ENCODE measurements at regions not wholly inside any gene's neighbourhood (a gene's known extent, or its start where the extent isn't known, plus 50 kb on each side); places are given as distances from the start of the nearest gene placed in this dataset.
"Not testable (repeated sequence)": the region's sequence is repeated elsewhere in the genome, so short reads cannot be mapped to it uniquely, and the experiment has no call there.

DNA sequence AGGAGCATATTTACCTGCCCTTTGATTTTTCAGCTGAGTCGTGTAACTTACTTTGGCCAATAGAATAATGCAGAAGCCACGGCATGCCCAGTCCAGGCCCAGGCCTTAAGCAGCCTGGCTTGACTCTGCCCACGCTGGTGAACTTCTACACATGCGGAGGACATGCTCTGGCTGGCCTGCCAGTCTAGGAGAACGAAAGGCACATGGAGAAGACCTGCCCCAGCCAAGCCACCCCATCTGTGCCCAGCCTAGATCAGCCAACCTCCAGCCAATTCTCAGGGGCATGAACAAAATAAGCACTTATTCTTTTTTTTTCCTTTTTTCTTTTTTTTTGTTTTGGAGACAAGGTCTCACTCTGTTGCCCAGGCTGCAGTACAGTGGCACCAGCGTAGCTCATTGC, 112.7 kb upstream of the NANOS1 start:
- no peak for DNase-seq (ENCODE audit: low read depth)

DNA sequence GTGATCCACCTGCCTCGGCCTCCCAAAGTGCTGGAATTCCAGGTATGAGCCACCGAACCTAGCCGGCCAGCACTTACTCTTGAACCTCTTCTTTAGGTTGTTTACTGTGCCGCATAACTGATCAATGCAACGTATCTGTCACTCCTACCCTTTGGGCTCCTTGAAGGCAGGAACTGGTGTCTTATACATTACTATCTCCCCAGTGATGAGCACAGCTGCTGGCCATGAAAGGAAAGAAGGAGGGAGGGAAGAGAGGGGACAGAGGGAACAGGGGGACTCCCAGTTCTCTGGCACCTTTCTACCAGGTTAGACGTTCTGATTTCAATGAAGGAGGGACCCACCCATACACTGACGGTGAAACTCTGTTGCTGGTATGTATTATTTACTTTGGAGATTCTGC, 111.8 kb upstream of the NANOS1 start:
- no peak for DNase-seq (ENCODE audit: low read depth)

DNA sequence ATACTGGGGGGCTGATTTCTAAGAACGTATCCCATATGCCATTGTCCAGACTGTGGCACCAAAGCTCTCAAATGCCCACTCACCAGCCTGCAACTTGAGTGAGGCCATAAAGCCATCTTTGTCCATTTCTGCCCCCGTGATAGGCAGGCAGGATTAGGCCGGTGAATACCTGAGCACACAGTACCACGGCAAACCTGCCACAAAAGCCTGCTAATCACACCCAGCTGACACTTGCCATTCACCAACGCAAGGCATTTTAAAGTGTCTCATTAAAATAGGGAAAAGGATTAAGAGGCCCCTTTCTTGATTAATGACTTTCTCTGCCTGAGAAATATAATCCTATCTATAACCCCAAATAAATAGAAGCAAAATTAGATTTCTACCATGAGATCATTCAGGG, 111.4 kb upstream of the NANOS1 start:
- DNase-seq (ENCODE audit: low read depth) = no peak

DNA sequence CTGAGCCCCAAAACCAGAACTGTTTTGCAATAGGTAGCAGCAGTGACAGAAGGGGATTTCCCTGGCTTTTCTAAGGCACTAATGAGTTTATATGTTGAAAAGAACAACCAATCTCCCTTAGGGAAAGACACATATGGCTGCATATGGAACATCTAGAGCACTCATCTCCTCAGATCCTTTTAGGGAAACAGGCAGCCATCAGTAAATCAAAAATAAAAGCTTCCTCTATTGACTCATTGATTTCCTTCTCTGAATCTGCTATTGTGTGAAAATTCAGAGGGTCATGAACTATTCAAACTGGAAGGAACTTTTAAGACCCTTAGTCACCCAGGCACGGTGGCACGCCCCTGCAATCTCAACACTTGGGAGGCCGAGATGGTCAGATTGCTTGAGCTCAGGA, 110.9 kb upstream of the NANOS1 start:
- DNase-seq (ENCODE audit: low read depth) = no peak

DNA sequence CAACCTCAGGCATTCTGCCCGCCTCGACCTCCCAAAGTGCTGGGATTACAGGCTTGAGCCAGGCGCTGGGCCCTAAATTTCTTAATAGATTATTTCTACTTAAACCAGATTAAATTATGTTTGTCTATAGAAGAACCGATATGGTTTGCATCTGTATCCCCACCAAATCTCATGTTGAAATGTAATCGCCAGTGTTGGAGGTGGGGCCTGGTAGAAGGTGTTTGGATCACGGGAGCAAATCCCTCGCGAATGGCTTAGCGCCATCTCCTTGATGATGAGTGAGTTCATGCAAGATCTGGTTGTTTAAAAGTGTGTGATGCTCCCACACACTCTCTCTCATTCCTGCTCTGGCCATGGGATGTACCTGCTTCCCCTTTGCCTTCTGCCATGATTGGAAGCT, 109.3 kb upstream of the NANOS1 start:
- no peak for DNase-seq (ENCODE audit: low read depth)

DNA sequence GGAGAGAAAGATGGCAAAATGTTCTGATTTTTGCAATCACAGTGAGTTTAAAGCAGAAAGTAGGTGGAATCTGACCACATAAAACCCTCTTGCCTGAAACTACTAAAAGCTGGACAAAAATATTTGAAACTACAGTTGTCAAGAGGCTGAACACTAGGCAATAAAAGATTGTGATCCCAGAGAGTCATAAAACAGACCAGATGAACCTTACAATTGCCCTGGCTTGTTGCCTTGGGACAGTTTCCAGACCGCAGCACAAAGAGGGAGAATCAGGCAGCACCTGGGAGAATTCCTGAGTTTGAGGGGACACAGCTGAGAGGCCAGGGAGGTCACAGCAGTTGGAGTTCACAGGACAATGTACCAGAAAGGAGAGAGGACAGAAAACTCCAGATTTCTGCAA, 107.3 kb upstream of the NANOS1 start:
- no peak for DNase-seq (ENCODE audit: low read depth)

DNA sequence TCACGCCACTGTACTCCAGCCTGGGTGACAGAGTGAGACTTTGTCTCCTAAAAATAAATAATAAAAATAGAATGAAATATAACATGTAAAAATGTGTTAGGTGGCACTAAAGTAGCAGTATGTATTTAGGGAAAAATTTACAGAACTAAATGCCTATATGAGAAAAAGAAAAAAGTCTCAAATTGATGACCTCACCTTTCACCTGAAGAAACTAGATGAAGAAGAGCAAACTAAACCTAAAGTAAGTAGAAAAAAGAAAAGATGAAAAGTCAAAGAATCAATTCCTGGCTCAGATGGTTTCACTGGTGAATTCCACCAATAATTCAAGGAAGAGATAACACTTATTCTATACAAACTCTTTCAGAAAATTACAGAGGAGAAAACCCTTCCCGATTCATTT, 106.5 kb upstream of the NANOS1 start:
- DNase-seq (ENCODE audit: low read depth) = no peak

DNA sequence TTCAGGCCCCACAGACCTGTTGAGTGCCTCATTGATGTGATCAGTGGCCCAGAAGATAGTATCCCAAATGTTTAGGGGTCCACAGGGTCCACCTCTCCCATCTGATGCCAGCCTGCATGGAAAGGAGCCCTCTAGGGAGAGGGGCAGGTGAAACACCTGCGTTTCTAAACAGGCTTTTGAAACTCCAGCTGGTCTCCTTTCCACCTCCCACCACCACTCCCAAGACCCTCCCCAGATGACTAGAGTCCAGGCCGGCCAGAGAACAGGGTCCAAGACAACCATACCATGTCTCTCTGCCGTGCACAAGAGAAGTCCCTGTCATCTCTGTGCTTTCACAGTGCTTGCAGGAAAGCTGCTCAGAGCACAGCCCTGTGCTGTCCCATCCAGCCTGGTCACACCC, 105.0 kb upstream of the NANOS1 start:
- DNase-seq (ENCODE audit: low read depth) = no peak

DNA sequence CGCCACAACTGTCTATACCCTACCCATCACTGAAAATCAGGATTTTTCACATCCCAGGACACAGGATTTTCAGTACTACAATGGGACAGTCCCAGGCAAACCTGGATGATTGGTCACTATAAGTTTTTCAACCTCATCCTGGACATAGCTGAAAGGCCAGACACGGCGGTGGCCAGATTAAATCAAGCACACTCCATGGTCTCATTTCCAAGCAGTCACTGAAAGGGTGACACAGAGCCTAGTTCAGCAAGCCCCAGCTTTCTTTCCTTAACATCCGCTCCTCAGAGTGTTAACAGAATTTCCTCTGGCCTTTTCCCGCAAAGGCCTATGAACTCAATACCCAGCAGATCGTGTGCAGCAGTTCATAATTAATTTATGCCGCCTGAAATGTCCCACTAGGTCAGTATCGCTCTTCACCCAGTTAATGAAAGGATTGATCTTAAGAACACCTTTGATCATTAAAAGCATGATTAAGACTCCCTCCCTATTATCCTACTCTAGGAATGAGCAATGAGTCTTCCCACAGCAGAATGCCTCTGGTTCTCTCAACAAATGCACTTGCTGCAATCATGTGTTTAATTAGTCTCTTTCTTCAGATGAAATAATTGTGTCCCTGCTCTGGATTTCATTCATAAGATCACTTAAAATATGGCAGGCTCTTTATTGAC, 104.0 kb upstream of the NANOS1 start:
- DNase-seq (ENCODE audit: low read depth) = no peak

DNA sequence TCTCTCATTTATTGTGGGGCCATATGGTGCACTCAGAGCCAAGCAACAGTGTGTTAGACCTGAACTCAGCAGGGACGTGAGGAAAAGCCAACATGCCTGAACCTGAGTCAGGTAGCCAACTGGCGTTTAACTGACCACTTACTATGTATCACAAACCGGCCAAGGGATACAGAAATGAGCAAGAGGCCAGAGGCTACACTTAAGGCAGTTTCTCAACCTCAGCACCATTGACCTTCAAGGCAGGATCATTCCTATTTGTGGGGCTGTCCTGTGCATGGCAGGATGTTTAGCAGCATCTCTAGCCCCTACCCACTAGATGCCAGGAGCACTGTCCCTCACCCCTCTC, 103.5 kb upstream of the NANOS1 start:
- DNase-seq (ENCODE audit: low read depth) = no peak

DNA sequence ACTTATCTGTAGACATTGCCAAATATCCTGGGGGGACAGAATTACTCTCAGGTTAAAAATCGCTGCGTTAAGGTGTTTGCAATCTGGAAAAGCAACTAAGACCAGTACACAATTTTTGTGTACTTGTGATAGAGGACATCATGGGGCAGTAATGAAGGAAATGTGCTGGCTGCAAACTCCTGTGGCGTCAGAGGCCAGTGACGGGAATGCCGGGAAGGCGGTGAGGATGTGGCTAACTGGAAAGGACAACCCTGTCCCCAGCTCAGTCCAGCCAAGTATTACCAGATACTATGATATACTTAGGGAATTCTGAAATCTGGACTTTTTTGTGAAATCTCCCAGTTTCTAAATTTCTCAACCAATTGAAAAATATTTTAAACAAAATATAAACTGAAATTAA, 103.1 kb upstream of the NANOS1 start:
- DNase-seq (ENCODE audit: low read depth) = no peak

DNA sequence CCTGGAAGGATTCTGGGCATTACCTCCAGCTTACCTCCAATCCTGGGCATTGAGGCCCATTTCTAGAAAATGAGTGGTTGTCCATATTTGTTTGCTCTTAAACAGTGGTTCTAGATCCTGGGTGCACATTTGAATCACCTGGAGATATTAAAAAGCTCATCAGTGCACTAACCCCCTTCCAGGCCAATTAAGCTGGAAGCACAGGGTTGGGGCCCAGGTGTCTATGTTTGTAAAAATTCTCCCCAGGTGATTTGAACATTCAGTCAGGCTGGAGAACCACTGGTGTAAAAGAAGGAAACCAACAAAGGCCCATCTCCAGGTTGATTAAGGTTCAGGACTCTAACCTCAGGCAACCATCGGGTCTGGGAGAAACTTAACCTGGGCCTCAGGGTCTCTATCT, 102.6 kb upstream of the NANOS1 start:
- DNase-seq (ENCODE audit: low read depth) = no peak

DNA sequence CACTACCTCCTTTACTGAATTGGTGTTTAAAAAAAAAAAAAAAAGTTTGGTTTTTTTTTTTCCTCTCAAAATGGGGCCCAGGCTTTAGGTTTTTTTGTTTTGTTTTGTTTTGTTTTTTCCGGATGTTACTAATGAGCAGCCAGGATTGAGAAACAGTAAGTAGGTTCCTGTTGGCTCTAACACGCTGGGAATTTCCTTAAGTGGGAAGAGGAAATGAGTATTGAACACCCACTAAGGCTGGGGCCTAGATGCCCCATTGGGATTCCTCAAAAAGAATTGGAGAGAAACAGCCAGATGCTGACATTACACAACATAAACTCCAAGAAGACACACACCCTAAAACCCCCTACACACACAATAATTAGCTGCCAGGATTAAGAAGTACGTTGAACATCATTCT, 102.2 kb upstream of the NANOS1 start:
- DNase-seq (ENCODE audit: low read depth) = no peak

DNA sequence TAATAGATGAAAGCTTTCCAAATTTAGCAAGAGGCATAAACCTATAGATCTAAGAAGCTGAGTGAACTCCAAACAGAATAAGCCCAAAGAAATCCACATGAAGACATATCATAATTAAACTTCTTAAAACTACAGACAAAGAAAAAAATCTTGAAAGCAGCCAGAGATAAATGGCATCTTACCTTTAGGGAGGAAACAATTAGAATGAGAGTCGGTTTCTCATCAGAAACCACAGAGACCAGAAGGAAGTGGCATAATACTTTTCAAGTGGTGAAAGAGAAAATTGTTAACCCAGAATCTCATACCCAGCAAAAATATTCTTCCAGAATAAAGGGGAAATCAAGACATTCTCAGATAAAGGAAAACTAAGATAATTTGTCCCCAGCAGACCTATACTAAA, 98.9 kb upstream of the NANOS1 start:
- DNase-seq (ENCODE audit: low read depth) = no peak

DNA sequence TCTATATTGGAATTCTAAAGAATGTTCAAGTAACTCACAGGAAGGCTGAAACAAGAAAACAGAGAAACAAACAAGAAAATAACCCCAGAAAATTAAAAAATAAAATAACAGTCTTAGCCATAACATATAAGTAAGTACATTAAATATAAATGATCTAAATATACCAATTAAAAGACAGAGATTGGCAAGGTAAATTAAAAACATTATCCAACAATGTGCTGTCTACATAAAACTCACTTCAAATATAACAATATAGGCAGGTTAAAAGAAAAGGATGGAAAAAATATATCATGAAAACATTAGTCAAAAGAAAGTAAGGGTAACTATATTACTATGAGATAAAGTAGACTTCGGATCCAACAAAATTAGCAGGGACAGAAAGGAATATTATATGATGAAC, 98.1 kb upstream of the NANOS1 start:
- DNase-seq (ENCODE audit: low read depth) = no peak

DNA sequence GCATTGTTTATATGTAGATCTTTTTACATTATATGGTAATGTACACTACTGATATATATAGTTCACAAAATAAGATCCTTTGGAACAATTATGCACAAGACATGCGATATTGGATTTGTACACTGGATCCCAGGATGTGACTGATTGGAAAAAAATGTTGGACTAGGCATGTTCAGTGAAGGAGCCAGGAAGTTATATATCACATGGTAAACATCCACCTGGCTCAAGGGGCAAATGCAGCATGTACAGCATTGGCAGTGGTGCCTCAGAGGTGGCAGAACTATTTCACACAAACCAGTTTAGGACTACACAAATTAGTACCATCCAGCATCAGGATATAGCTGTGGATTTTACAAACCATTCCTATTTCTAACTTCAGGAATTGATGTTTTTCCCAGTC, 97.4 kb upstream of the NANOS1 start:
- DNase-seq (ENCODE audit: low read depth) = not testable (repeated sequence)

DNA sequence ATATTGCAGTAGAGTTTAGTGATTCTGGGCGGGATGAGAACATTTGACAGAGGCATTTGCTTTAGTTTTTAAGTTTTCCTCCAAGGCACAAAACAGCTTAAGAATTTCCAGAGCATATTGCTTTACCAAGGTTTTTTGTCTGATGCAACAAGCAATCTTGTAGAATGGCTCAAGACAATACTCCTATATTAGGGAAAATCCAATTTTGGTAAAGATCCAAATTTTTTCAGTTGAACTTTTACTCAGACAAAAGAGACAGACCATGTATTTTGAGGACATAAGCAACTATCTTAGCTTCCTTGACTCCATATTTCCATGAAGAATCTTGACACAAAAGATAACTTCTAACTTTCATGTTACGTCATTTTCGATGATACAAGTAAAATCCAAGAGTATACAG, 92.3 kb upstream of the NANOS1 start:
- no peak for DNase-seq (ENCODE audit: low read depth)

DNA sequence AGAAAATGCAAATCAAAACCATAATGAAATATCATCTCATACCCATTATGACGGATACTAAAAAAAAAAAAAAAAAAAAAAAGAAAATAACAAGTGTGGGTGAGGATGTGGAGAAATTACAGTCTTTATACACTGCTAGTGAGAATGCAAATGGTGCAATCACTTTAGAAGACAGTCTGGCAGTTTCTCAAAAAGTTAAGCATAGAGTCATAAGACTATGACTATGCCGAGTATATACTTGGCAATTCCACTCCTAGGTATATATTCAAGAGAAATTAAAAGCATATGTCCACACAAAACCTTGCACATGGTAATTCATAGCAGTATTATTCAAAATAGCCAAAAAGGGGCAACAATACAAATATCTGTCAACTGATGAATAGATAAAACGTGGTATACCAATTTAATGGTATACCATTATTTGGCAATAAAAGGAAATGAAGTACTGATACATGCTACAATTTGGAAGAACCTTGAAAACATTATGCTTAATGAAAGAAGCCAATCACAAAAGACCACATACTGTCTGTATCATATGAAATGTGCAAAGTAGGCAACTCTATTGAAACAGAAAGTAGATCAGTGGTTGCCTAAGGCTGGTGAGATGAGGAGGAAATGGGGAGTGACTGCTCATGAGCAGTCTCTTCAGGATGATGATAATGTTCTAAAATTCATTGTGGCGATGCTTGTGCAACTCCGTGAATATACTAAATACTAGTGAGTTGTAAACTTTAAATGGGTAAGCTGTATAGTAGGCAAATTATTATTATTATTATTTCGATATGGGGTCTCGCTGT, 90.1 kb upstream of the NANOS1 start:
- DNase-seq (ENCODE audit: low read depth) = no peak

DNA sequence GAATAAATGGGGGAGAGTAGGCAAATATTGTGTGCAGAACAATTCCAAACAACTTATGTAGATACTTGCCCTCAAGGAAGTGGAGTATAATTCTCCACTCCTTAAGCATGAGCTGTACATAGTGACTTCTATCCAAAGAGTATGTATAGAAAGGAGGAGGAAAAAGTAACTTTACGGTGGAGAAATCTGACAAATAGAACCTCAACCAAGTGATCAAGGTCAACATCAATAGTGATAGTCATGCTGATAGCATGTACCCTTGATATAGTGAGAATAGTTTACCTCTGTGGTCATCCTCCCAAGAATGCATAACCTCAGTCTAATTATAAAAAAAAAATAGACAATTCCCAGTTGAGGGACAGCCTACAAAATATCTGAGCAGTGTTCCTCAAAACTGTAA, 89.1 kb upstream of the NANOS1 start:
- DNase-seq (ENCODE audit: low read depth) = no peak

DNA sequence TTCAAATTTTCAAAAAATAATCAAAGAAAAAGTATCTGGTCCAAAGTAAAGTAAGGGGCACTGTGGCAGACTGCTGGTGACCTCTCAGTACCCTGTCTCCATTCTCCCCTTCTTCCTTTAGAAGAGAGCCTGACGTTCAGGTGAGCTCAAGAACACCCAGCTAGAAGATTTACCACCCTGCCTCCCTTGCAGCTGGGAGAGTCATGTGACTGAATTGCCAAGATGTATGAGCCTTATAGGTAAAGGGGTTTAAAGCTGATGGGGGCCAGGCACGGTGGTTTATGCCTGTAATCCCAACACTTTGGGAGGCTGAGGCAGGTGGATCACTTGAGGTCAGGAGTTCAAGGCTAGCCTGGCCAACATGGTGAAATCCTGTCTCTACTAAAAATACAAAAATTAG, 86.3 kb upstream of the NANOS1 start:
- DNase-seq (ENCODE audit: low read depth) = no peak

DNA sequence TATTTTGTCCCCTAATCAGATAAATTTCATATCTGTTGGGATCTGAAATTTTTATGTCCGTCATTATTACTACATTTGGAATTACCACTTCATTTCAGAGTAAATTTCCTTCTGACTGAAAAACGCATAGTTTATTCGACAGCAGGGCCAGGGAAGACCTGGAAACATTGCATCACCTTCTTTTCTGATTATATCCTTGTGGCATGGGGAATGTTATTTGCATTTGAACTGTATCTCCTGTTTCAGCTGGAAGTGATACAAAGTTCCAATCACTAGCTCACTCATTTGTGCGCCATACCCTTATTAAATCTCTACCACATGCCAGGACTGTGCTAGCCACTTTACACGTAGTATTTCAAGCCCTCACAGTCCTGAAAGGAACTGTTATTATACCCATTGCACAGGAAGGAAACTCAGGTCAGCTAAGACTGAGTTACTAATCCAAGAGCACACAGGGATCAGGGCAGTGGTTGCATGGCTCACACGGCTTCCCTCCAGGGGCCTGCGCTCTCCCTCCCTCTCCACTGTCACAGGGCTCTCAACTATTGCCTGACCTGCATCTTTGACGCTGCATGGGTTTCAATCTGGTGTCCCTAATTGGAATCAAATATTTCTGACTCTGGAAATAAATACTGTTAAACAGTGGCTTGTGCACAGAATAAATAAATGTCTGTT, 84.4 kb upstream of the NANOS1 start:
- DNase-seq (ENCODE audit: low read depth) = no peak

DNA sequence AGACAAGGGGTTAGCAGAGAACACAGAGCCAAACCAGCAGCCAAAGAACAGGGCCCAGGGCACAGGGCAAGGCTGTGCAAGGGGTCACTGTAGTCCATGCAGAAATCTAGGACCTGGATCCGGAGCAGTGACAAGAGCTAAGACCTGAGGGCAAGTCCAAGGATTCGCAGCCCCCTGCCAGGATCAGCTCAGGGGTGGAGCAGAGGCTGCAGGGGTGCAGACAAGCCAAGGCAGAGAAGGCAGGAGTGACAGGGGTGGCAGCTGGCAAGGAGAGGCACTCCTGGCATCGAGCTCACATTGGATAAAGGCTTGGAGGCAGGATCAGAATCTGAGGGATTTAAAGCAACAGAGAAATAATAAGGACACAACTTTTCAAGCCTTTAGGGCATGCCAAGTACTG, 80.7 kb upstream of the NANOS1 start:
- no peak for DNase-seq (ENCODE audit: low read depth)

DNA sequence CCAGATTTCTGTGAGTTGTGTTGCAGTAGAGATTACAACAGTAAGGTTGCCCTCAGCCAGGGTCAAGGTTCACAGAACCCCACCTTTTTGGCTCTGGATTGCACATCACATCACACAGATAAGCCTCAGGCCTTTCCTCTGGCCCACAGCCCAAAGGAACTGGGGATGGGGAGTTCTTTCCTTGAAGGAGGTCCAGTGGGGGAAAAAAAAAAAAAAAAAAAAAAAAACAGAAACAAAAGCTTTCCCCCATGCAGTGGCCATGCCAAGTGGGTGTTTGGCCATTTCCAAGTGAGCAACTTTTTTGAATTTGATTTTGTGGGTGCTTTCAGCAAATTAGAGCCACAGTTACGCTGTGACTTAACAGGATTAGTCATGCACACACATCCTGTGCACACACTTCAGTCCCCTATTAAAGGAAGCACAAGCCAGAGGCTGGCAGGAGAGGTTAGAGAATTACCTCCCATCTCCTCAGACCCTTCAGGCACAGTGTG, 79.3 kb upstream of the NANOS1 start:
- no peak for DNase-seq (ENCODE audit: low read depth)

All from stimulated activated CD8-positive, alpha-beta memory T cell treated with anti-CD3 and anti-CD28 coated beads, Interleukin-15, amount 100 ng/mL, for 1 hour (primary cell).